ENCODE measurements at regions not wholly inside any gene's neighbourhood (a gene's known extent, or its start where the extent isn't known, plus 50 kb on each side); places are given as distances from the start of the nearest gene placed in this dataset.
"Not testable (repeated sequence)": the region's sequence is repeated elsewhere in the genome, so short reads cannot be mapped to it uniquely, and the experiment has no call there.

DNA sequence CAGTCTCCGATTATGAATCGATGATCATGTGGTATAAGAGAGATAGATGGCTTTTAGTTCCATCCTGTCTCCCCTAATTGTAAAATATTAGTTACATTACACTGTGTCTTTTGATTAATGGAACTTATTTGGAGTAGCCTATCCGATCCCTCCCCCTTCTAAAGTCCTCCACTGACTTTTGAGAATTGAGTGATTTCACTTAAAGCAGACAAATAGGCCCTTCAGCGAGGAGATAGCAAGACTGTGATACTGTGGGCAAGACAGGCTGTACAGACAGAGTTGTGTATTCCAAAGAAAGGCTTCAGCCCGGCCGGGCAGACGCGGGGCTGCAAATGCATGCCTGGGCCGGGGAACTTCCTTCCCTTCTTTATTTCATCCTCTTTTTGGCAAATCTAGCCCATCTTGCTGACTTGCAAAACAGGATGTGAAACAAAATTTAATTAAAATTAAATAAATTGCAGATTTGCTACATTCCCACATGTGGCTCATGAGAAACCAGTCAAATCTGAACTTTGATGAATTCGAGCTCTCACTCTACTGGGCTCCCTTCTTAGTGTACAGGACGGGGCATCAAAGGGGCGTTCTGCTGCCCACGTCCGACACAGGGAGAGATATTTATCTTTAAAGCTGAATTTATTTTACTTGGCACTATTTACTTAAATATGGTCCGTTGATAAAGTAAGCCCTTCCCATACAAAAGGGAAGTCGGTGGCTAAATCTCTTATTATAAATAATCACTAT, 314.8 kb downstream of the ZNF536 start:
- Histone ChIP-seq H3K27ac (ENCODE audit: low read length) (no peak overlapping the region), H3K4me1 (ENCODE audit: control insufficient read depth, insufficient read depth, low read length) (no peaks in the 10 kb centered on the region), H3K27me3 (ENCODE audit: control insufficient read depth, insufficient read depth) (no peaks in the 10 kb centered on the region), H3K4me3 (ENCODE audit: low read length) (no peak overlapping the region), H3K9me3 (ENCODE audit: control insufficient read depth, low read length) (no peaks in the 10 kb centered on the region)
- no peak for DNase-seq
- ATAC-seq, result peak in 1 of 2 donors; percentile 16
- 27% methylated on average over 16 of the region's 16 CpGs for whole genome bisulfite sequencing
- intact Hi-C loops (cut with DNase I), result loop anchor here in 3 of 4 donors (5.0 to 10.0 kb wide), 3 partner anchors 858 to 1535 kb away; no protein-coding TSS in a partner anchor

DNA sequence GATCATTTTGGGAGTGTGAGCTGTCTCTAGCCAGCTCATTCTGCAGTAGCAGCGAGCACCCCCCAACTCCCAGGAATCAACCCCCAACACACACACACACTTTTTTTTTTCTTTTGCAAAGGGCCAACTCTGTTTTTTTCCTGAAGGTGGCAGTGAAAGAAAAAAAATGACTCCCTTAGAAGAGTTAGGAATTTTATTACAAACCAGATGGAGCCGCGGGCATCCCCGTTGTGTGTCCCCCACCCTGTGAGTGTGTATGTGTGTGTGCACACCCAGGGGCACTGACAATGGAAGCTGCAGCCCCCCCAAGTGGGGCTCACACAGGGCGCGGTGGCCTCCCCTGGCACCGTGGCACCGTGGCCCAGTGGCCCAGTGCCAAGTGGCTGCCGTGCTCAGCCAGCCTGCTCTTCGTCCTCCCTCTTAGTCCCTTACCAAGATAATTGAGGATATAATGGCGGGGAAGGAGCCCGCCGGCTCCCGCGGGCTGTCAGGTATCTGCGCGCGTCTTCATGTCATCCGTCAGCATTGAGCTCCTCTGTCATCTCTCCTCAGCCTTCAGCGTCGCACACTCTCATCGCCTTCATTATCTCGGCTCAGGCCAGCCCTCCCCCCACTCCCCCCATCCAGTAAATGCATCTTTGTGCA, 314.1 kb downstream of the ZNF536 start:
- intact Hi-C loops (cut with DNase I), result loop anchor here in 3 of 4 donors (5.0 to 10.0 kb wide), 3 partner anchors 859 to 1536 kb away; no protein-coding TSS in a partner anchor

DNA sequence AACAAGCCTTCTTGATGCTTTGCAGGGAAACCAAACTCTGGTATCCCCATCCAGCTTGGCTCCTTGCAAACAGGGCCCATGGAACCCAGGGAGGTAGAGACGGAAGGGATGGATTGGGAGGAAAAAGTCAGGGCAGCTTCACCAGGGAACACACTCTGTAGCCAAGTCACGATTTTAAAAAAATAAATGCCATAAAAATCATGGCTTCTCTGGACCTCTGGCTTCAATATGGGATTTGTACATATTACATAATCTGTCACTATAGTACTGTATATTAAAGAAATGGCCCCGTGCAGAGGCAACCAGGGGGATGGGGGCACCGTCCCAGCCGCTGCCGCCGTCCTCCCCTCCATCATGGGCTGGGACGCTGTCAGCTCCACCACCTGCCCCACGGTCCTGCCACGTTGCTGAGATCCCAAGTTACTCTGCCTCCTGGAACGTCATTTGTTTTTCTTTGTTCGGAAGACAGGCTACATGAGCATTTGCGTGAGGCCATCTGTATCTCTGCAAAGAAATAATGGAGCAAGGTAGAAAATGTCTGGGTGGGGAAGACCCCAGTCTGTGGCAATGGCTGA, 313.3 kb downstream of the ZNF536 start:
- Histone ChIP-seq H3K9me3 (ENCODE audit: control insufficient read depth, low read length) (no peaks in the 10 kb centered on the region), H3K4me1 (ENCODE audit: control insufficient read depth, insufficient read depth, low read length) (no peaks in the 10 kb centered on the region), H3K4me3 (ENCODE audit: low read length) (no peak overlapping the region), H3K27ac (ENCODE audit: low read length) (no peak overlapping the region), H3K27me3 (ENCODE audit: control insufficient read depth, insufficient read depth) (no peaks in the 10 kb centered on the region)
- WGBS, result 78% methylated on average over 13 of the region's 13 CpGs
- intact Hi-C loops (cut with DNase I), result loop anchor here in 3 of 4 donors (5.0 to 10.0 kb wide), 3 partner anchors 859 to 1537 kb away; no protein-coding TSS in a partner anchor
- DNase-seq, result no peak
- ATAC-seq, result no peak

More for the DNA sequence above, 314.1 kb downstream of the ZNF536 start:
- H3K4me1 ChIP-seq (ENCODE audit: control insufficient read depth, insufficient read depth, low read length), result no peaks in the 10 kb centered on the region
- H3K27me3 ChIP-seq (ENCODE audit: control insufficient read depth, insufficient read depth), result no peaks in the 10 kb centered on the region
- 36% methylated on average over 23 of the region's 23 CpGs for WGBS
- H3K27ac ChIP-seq (ENCODE audit: low read length), result no peak overlapping the region
- DNase-seq (peak in 1 of 3 donors; percentile 60), ATAC-seq (no peak)
- no peak overlapping the region for H3K4me3 ChIP-seq (ENCODE audit: low read length)
- H3K9me3 ChIP-seq (ENCODE audit: control insufficient read depth, low read length), result no peaks in the 10 kb centered on the region

DNA sequence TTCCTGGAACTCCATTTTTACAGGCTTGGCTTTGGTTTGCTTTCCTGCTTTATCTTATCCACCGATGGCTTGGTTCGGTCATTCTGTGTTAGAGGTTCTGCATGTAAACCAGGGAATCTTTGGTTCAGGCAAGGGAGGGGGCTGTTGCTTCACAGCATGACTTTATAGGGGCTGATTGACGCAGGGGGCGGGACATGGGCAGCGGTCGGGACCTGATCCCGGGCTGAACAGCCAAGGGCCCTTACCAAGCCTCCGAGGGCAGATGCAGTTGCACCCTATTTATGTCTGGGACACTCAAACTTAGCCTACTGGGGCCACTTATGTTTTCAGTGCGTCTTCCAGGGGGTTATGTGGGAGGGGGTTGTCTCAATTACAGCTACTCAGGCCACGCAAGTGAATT, 312.4 kb downstream of the ZNF536 start:
- intact Hi-C loops (cut with DNase I), result loop anchor here in 3 of 4 donors (5.0 to 10.0 kb wide), 4 partner anchors 860 to 1538 kb away; no protein-coding TSS in a partner anchor
- 73% methylated on average over 10 of the region's 10 CpGs for WGBS
- no peak overlapping the region for H3K4me3 ChIP-seq (ENCODE audit: low read length)
- H3K9me3 ChIP-seq (ENCODE audit: control insufficient read depth, low read length), result no peaks in the 10 kb centered on the region
- H3K4me1 ChIP-seq (ENCODE audit: control insufficient read depth, insufficient read depth, low read length), result no peaks in the 10 kb centered on the region
- H3K27me3 ChIP-seq (ENCODE audit: control insufficient read depth, insufficient read depth), result no peaks in the 10 kb centered on the region
- DNase-seq, result no peak
- no peak for ATAC-seq
- H3K27ac ChIP-seq (ENCODE audit: low read length), result no peak overlapping the region

DNA sequence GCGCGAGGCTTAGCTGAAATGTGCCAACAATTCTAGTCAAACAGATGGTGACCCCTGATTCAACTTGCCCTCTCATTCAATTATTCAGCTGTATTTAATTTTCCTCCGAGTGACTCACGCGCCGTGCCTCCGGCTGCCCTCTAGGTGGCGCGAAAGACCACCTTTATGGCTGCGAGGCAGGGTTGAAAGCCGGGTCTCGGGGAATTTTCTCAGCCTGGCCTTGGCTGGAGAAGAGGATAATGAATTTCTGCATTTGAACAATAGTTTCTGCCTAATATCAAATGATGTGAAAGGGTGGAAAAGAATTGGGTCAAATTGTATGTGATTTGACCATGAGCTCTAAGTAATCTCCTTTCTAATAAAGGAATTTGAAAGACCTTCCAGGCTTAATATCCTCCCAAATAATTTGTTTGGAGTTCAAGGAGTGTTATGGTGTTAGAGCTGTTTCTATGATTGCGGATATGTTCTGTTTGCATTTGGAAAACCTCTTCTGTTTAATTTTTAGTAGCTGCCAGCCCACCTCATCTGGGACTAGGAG, 310.9 kb downstream of the ZNF536 start:
- 8% methylated on average over 13 of the region's 13 CpGs for WGBS
- Histone ChIP-seq H3K27me3 (ENCODE audit: control insufficient read depth, insufficient read depth) (no peaks in the 10 kb centered on the region), H3K4me1 (ENCODE audit: control insufficient read depth, insufficient read depth, low read length) (no peaks in the 10 kb centered on the region), H3K27ac (ENCODE audit: low read length) (no peak overlapping the region), H3K9me3 (ENCODE audit: control insufficient read depth, low read length) (no peaks in the 10 kb centered on the region), H3K4me3 (ENCODE audit: low read length) (no peak overlapping the region)
- intact Hi-C loops (cut with DNase I), result loop anchor here in 2 of 4 donors (5.0 to 10.0 kb wide), 4 partner anchors 862 to 1539 kb away; no protein-coding TSS in a partner anchor
- DNase-seq (peak; percentile 69 to 88 (median 88)), ATAC-seq (peak; percentile 60 to 85)

DNA sequence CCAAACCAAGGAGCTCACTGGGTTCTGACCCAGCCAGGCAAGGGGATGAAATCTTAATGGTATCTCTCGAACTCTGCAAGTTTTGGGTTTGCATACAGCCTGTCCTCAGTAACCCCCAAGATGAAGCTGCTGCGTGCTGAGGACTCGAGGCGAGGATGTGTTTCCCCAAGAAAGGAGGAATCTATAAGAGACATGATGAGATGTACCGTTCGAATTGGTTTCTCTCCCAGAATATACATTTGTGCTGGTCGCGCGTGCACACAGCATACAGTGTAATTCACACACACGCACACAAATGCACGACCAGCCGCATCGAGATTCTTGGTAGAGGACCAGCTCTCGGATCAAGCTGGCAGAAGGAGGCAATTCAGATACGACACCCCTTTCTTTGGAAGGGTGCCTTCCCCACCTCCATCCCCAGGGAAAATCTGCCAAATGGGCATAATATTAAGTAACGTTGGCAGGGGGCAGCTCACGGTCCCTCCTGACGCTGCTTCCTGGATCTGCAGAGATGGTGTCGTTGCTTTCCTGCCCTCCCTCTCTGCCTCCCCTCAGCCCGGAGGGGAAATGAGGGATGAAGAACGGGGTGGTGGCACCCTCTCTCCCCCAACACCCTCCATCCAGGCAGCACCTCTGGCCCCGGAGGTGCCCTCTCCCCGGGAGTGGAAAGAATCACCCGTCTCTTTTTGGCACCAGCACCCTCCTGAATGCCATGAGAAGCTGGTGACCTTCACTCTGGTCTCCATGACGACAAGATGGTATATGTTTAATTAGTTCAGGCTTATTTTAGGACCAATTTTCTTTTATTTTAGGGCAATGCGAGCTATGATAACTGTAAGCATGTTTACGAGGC, 310.2 kb downstream of the ZNF536 start:
- no peak overlapping the region for H3K4me3 ChIP-seq (ENCODE audit: low read length)
- no peaks in the 10 kb centered on the region for H3K4me1 ChIP-seq (ENCODE audit: control insufficient read depth, insufficient read depth, low read length)
- intact Hi-C loops (cut with DNase I), result loop anchor here in 2 of 4 donors (5.0 to 10.0 kb wide), 4 partner anchors 862 to 1540 kb away; no protein-coding TSS in a partner anchor
- DNase-seq, result no peak
- WGBS, result 53% methylated on average over 27 of the region's 27 CpGs
- no peaks in the 10 kb centered on the region for H3K9me3 ChIP-seq (ENCODE audit: control insufficient read depth, low read length)
- ATAC-seq, result no peak
- H3K27me3 ChIP-seq (ENCODE audit: control insufficient read depth, insufficient read depth), result no peaks in the 10 kb centered on the region
- H3K27ac ChIP-seq (ENCODE audit: low read length), result no peak overlapping the region

DNA sequence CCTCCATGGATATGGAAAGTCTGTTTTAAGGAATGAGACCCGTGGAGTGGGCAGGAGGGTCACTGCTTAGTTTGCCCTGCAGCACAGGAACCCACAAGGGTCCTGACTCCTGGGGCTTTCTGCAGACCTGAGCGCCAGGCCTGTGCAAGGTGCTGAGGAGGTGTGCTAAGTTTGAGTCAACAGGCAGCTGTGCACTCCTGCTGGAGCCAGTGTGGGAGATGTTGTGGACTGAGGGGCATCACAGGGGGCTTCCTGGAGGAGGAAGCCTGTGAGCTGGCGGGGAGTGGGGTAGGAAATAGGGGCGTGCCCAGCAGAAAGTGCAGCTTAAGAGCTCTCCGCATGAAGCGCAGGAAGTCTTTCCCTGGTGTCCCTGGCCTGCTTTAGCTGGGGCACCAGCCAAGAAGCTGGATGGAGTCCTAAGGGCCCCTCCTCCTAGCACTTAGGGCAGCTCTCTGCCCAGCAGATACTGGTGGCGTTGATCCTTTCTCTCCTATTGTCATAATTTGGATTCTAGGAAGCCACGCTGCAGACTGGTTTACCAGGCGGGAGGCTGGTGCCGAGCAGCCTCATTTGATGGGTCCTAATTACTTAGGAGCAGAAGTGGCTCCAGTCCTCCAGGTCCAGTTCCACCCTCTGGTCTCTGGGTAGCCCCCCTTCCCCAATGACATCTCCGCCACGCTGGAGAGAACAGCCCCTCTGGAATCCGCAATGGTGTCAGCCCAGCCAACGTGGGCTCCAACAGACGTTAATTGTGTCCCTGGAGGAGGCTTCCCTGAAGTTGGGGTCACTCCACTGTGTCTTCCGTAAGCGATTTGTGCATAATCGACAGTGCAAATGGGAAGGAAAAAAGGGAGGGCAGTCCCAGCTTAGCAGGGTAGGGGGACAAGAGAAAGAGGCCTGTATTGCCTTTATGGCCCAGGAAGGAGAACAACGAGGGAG, 309.2 kb downstream of the ZNF536 start:
- no peak for DNase-seq
- no peak overlapping the region for H3K4me3 ChIP-seq (ENCODE audit: low read length)
- 66% methylated on average over 19 of the region's 19 CpGs for WGBS
- intact Hi-C loops (cut with DNase I), result loop anchor here in 2 of 4 donors (5.0 to 10.0 kb wide), 4 partner anchors 863 to 1541 kb away; no protein-coding TSS in a partner anchor
- peak; percentile 22 for ATAC-seq
- no peaks in the 10 kb centered on the region for H3K4me1 ChIP-seq (ENCODE audit: control insufficient read depth, insufficient read depth, low read length)
- H3K27ac ChIP-seq (ENCODE audit: low read length), result no peak overlapping the region
- no peaks in the 10 kb centered on the region for H3K9me3 ChIP-seq (ENCODE audit: control insufficient read depth, low read length)
- H3K27me3 ChIP-seq (ENCODE audit: control insufficient read depth, insufficient read depth), result no peaks in the 10 kb centered on the region

DNA sequence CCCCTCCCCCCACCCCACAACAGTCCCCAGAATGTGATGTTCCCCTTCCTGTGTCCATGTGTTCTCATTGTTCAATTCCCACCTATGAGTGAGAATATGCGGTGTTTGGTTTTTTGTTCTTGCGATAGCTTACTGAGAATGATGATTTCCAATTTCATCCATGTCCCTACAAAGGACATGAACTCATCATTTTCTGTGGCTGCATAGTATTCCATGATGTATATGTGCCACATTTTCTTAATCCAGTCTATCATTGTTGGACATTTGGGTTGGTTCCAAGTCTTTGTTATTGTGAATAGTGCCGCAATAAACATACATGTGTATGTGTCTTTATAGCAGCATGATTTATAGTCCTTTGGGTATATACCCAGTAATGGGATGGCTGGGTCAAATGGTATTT, 308.2 kb downstream of the ZNF536 start:
- not testable (repeated sequence) for H3K4me1 ChIP-seq (ENCODE audit: control insufficient read depth, insufficient read depth, low read length); H3K27ac ChIP-seq (ENCODE audit: low read length); H3K27me3 ChIP-seq (ENCODE audit: control insufficient read depth, insufficient read depth); ATAC-seq; H3K4me3 ChIP-seq (ENCODE audit: low read length); H3K9me3 ChIP-seq (ENCODE audit: control insufficient read depth, low read length); DNase-seq
- WGBS, result 89% methylated on average over 1 of the region's 3 CpGs
- intact Hi-C loops (cut with DNase I), result loop anchor here in 2 of 4 donors (5.0 to 10.0 kb wide), 4 partner anchors 864 to 1542 kb away; no protein-coding TSS in a partner anchor

DNA sequence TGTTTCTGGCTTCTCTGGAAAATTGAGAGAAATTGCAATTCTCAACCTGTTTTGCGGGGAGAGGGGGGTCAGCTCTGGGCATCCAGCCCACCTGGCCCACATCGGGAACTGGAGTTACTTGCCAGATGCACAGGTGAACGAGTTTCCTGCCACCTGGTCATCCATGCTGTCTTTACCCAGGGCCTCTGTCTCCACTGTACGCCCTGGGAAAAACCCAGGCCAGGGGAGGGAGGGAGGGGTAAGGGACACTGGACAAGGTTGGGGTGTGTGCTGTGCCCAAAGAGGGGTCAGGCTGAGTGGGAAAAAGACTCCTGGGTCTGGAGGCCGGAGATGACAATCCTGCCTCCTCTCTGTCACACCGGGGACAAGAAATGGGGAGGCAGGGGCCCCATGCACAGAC, 307.6 kb downstream of the ZNF536 start:
- 72% methylated on average over 6 of the region's 6 CpGs for WGBS
- no peak for DNase-seq
- Histone ChIP-seq H3K4me1 (ENCODE audit: control insufficient read depth, insufficient read depth, low read length) (no peaks in the 10 kb centered on the region), H3K9me3 (ENCODE audit: control insufficient read depth, low read length) (no peaks in the 10 kb centered on the region), H3K27me3 (ENCODE audit: control insufficient read depth, insufficient read depth) (no peaks in the 10 kb centered on the region), H3K4me3 (ENCODE audit: low read length) (no peak overlapping the region), H3K27ac (ENCODE audit: low read length) (no peak overlapping the region)
- ATAC-seq, result no peak
- intact Hi-C loops (cut with DNase I), result loop anchor here in 2 of 4 donors (5.0 to 10.0 kb wide), 4 partner anchors 865 to 1543 kb away; no protein-coding TSS in a partner anchor

Data from right cardiac atrium (tissue), 5 donors.